ENCODE measurements at regions not wholly inside any gene's neighbourhood (a gene's known extent, or its start where the extent isn't known, plus 50 kb on each side); places are given as distances from the start of the nearest gene placed in this dataset.

DNA sequence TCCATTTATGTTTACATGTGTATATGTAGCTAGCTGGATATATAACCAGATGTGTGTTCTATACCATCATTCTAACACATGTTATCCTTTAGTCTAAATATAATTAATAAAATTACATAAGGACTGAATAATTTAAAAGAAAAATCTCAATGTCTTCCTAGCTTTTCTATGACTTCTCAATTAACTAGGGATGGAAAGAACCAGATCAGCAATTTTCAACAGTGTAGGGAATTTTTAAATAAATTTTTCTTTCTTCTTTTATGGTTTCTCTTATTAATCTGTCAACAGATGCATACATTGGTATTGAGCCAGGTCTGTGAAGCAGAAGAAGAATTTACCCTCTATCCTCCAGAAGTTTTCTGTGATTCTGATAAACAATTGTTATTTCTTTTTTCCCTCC, 2180.4 kb upstream of the C9orf72 start:
- TF ChIP-seq, protein P1, sequence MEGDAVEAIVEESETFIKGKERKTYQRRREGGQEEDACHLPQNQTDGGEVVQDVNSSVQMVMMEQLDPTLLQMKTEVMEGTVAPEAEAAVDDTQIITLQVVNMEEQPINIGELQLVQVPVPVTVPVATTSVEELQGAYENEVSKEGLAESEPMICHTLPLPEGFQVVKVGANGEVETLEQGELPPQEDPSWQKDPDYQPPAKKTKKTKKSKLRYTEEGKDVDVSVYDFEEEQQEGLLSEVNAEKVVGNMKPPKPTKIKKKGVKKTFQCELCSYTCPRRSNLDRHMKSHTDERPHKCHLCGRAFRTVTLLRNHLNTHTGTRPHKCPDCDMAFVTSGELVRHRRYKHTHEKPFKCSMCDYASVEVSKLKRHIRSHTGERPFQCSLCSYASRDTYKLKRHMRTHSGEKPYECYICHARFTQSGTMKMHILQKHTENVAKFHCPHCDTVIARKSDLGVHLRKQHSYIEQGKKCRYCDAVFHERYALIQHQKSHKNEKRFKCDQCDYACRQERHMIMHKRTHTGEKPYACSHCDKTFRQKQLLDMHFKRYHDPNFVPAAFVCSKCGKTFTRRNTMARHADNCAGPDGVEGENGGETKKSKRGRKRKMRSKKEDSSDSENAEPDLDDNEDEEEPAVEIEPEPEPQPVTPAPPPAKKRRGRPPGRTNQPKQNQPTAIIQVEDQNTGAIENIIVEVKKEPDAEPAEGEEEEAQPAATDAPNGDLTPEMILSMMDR (optimal IDR thresholded peaks at IDR 0.05 in 1 of 3, IDR thresholded peaks at IDR 0.05 in 1 of 3, conservative IDR thresholded peaks at IDR 0.05 in 1 of 3; ENCODE audit: extremely low read depth in 1 of 3, insufficient read depth in 2 of 3, low read length in 3 of 3): no peak
- TF ChIP-seq EZH2 (IDR thresholded peaks at IDR 0.05; ENCODE audit: low read length): no peak

Measured in keratinocyte (primary cell).